Breast epithelium (tissue), 4 donors: ENCODE measurements at regions not wholly inside any gene's neighbourhood (a gene's known extent, or its start where the extent isn't known, plus 50 kb on each side); places are given as distances from the start of the nearest gene placed in this dataset.
A peak's percentile ranks its signal among the peaks of the same experiment; 100 is the strongest.

ENCODE experiments used
- DNase-seq, 2 donors: peaks; one replicate each; pipeline ENCODE4 v3.0.0-alpha.2; 2019; ENCODE audit warnings: low spot score in 2 of 2
- H3K27ac ChIP-seq, 2 donors: fragments of 200-600 bp; sonication (generic) in 1 of 2; one replicate each; pipeline ENCODE4 v1.5.1; 2016 to 2019; ENCODE audit warnings: mild to moderate bottlenecking in 1 of 2
- H3K27me3 ChIP-seq, 2 donors: fragments of 200-600 bp; sonication (generic) in 1 of 2; one replicate each; pipeline versions ENCODE4 v1.5.1 to v1.6.0; 2017 to 2019; ENCODE audit warnings: control low read depth in 1 of 2, mild to moderate bottlenecking in 1 of 2
- H3K36me3 ChIP-seq: fragments of 200-600 bp; one replicate; pipeline ENCODE4 v1.5.1; 2019
- H3K4me1 ChIP-seq, 2 donors: fragments of 200-600 bp; sonication (generic); one replicate each; pipeline ENCODE4 v1.5.1; 2016 to 2019; ENCODE audit warnings: control low read depth in 1 of 2
- H3K4me3 ChIP-seq, 3 donors: fragments of 200-600 bp; sonication (generic); 1 replicate in 2 of 3; 2 replicates in 1 of 3; pipeline ENCODE4 v1.5.1; 2016 to 2019; ENCODE audit warnings: mild to moderate bottlenecking in 3 of 3, moderate library complexity in 2 of 3
- H3K9me3 ChIP-seq, 2 donors: fragments of 200-600 bp; sonication (generic) in 1 of 2; one replicate each; pipeline ENCODE4 v1.5.1; 2016 to 2019; ENCODE audit warnings: control low read depth in 1 of 2
- CTCF ChIP-seq, 3 donors: fragments of 450-650 bp; IDR thresholded peaks; one replicate each; pipeline ENCODE4 v1.5.1; 2016 to 2017; ENCODE audit warnings: antibody characterized with exemption in 3 of 3, mild to moderate bottlenecking in 3 of 3, moderate library complexity in 3 of 3
- POLR2A ChIP-seq: fragments of 450-650 bp; IDR thresholded peaks from one replicate; pipeline ENCODE4 v1.6.1; 2016; ENCODE audit warnings: antibody characterized with exemption, mild to moderate bottlenecking, moderate library complexity
- POLR2AphosphoS5 ChIP-seq, 3 donors: sonication (generic); formaldehyde crosslinking; IDR thresholded peaks; one replicate each; pipeline ENCODE4 v1.6.1; 2017; ENCODE audit warnings: antibody characterized with exemption in 3 of 3
- intact Hi-C: fragments of 100-400 bp; cut with DNase I; formaldehyde crosslinking; loops from one replicate; pipeline ENCODE4 v1.15.1; 2023; ENCODE audit warnings: low total_unique reads

GRCh38 chr14:58712357-58712756 lies 74.6 kb downstream of the DACT1 start:
- H3K27ac ChIP-seq: no peak overlapping the region
- H3K36me3 ChIP-seq: no peaks in the 10 kb centered on the region
- H3K4me3 ChIP-seq: no peak overlapping the region
- no peak for TF ChIP-seq POLR2A
- TF ChIP-seq POLR2AphosphoS5 (IDR thresholded peaks at IDR 0.05): no peak
- TF ChIP-seq CTCF (IDR thresholded peaks at IDR 0.05): no peak
- no peaks in the 10 kb centered on the region for H3K27me3 ChIP-seq
- no peak for DNase-seq
- H3K4me1 ChIP-seq: no peaks in the 10 kb centered on the region
- intact Hi-C loops: no loop called here
- H3K9me3 ChIP-seq: no peaks in the 10 kb centered on the region

- no peak overlapping the region for H3K4me3 ChIP-seq
Measured at GRCh38 chr14:58713677-58714076, 75.9 kb downstream of the DACT1 start.

GRCh38 chr14:58716706-58717105 lies 78.9 kb downstream of the DACT1 start:
- peak overlapping the region in 1 of 3 donors; percentile 45 for H3K4me3 ChIP-seq
- H3K4me1 ChIP-seq: no peaks in the 10 kb centered on the region
- intact Hi-C loops: no loop called here
- H3K27ac ChIP-seq: peak overlapping the region in 1 of 2 donors; percentile 54
- H3K36me3 ChIP-seq: no peaks in the 10 kb centered on the region
- no peak for DNase-seq
- TF ChIP-seq POLR2AphosphoS5 (IDR thresholded peaks at IDR 0.05) (no peak), POLR2A (no peak), CTCF (IDR thresholded peaks at IDR 0.05) (no peak)
- H3K27me3 ChIP-seq: no peaks in the 10 kb centered on the region
- H3K9me3 ChIP-seq: no peaks in the 10 kb centered on the region

More at GRCh38 chr14:58713677-58714076, 75.9 kb downstream of the DACT1 start:
- H3K27me3 ChIP-seq: no peaks in the 10 kb centered on the region
- intact Hi-C loops: no loop called here
- TF ChIP-seq CTCF (IDR thresholded peaks at IDR 0.05) (no peak), POLR2AphosphoS5 (IDR thresholded peaks at IDR 0.05) (no peak), POLR2A (no peak)
- H3K27ac ChIP-seq: no peak overlapping the region
- H3K4me1 ChIP-seq: no peaks in the 10 kb centered on the region
- no peaks in the 10 kb centered on the region for H3K36me3 ChIP-seq
- no peaks in the 10 kb centered on the region for H3K9me3 ChIP-seq
- DNase-seq: no peak

GRCh38 chr14:58717211-58717610 lies 79.4 kb downstream of the DACT1 start:
- intact Hi-C loops: no loop called here

GRCh38 chr14:58717813-58718212 lies 80.1 kb downstream of the DACT1 start:
- intact Hi-C loops: no loop called here
- H3K36me3 ChIP-seq: no peaks in the 10 kb centered on the region
- DNase-seq: no peak
- H3K4me3 ChIP-seq: no peak overlapping the region
- H3K9me3 ChIP-seq: no peaks in the 10 kb centered on the region
- no peak overlapping the region for H3K27ac ChIP-seq
- H3K4me1 ChIP-seq: no peaks in the 10 kb centered on the region
- H3K27me3 ChIP-seq: no peaks in the 10 kb centered on the region
- no peak for TF ChIP-seq POLR2A
- TF ChIP-seq POLR2AphosphoS5 (IDR thresholded peaks at IDR 0.05): no peak
- TF ChIP-seq CTCF (IDR thresholded peaks at IDR 0.05): no peak

More at GRCh38 chr14:58717211-58717610, 79.4 kb downstream of the DACT1 start:
- no peak for DNase-seq
- Histone ChIP-seq H3K27me3 (no peaks in the 10 kb centered on the region), H3K4me1 (no peaks in the 10 kb centered on the region), H3K9me3 (no peaks in the 10 kb centered on the region), H3K4me3 (no peak overlapping the region), H3K36me3 (no peaks in the 10 kb centered on the region), H3K27ac (peak overlapping the region in 1 of 2 donors; percentile 54)
- TF ChIP-seq POLR2AphosphoS5 (IDR thresholded peaks at IDR 0.05) (no peak), POLR2A (no peak), CTCF (IDR thresholded peaks at IDR 0.05) (no peak)
